IMR-90 (cell line): ENCODE measurements at regions not wholly inside any gene's neighbourhood (a gene's known extent, or its start where the extent isn't known, plus 50 kb on each side); places are given as distances from the start of the nearest gene placed in this dataset.

Source experiments
- ATAC-seq: fragments of 200-7000 bp; cut with Tn5 transposase; 2 replicates; pipeline ENCODE4 v1.9.1; 2020; ENCODE audit warnings: low read depth, mild to moderate bottlenecking, moderate library complexity
- BruUV-seq: library from RNA; stranded (reverse); fragments of 400-500 nt; replicated peaks from 2 replicates; lab custom pipeline; 2021; lab: Mats Ljungman, UMichigan
- CTCF ChIA-PET: fragments of 300-600 bp; formaldehyde crosslinking; extraction: SDS; loops from one replicate; lab custom pipeline; 2021; ENCODE audit warnings: antibody characterized with exemption; lab: Yijun Ruan, JAX
- POLR2A ChIA-PET: fragments of 300-600 bp; sonication (Branson Sonifier 250); formaldehyde crosslinking; loops from one replicate; lab custom pipeline; 2022; ENCODE audit warnings: antibody characterized with exemption; ENCODE audit not compliant: unreplicated experiment; lab: Charles Lee
- DNase-seq: peaks from one replicate; pipeline ENCODE4 v3.0.0; 2013
- H2AFZ ChIP-seq: replicated peaks from 2 replicates; pipeline ENCODE3; 2013; ENCODE audit warnings: low read length, mild to moderate bottlenecking; ENCODE audit not compliant: poor library complexity
- H2AK5ac ChIP-seq: 2 replicates; pipeline ENCODE4 v1.6.1; 2013; ENCODE audit warnings: low read depth, low read length, inconsistent platforms
- H2AK9ac ChIP-seq: replicated peaks from 2 replicates; pipeline ENCODE3; 2013; ENCODE audit warnings: mild to moderate bottlenecking, low read depth, low read length, moderate library complexity; ENCODE audit not compliant: poor library complexity
- H2BK120ac ChIP-seq: 2 replicates; pipeline ENCODE4 v1.6.1; 2013; ENCODE audit warnings: low read depth, low read length, inconsistent platforms
- H2BK15ac ChIP-seq: 3 replicates; pipeline ENCODE4 v1.6.1; 2013; ENCODE audit warnings: low read depth, low read length, inconsistent platforms
- H2BK20ac ChIP-seq: 2 replicates; pipeline ENCODE4 v1.6.1; 2013; ENCODE audit warnings: low read depth, mild to moderate bottlenecking, inconsistent platforms, low read length, moderate library complexity
- H2BK5ac ChIP-seq: 2 replicates; pipeline ENCODE4 v1.6.1; 2013; ENCODE audit warnings: mild to moderate bottlenecking, low read depth, low read length, inconsistent platforms; ENCODE audit not compliant: poor library complexity, severe bottlenecking
- H3K14ac ChIP-seq: replicated peaks from 2 replicates; pipeline ENCODE4 v1.6.1; 2013; ENCODE audit warnings: low read depth, low read length, inconsistent platforms
- H3K18ac ChIP-seq: 2 replicates; pipeline ENCODE4 v1.6.1; 2013; ENCODE audit warnings: low read depth, low read length, control low read depth
- H3K23ac ChIP-seq: 2 replicates; pipeline ENCODE4 v1.6.1; 2013; ENCODE audit warnings: low read depth, low read length, inconsistent platforms
- H3K27ac ChIP-seq: 2 replicates; pipeline ENCODE4 v1.5.1; 2013; ENCODE audit warnings: mild to moderate bottlenecking, control low read depth, low read length; ENCODE audit not compliant: insufficient read depth
- H3K27me3 ChIP-seq: 2 replicates; pipeline ENCODE4 v1.6.1; 2013; ENCODE audit warnings: low read length; ENCODE audit not compliant: control insufficient read depth, insufficient read depth
- H3K36me3 ChIP-seq: 2 replicates; pipeline ENCODE4 v1.6.1; 2013; ENCODE audit warnings: low read length, mixed read lengths; ENCODE audit not compliant: control insufficient read depth, insufficient read depth
- H3K4ac ChIP-seq: 2 replicates; pipeline ENCODE4 v1.6.1; 2013; ENCODE audit warnings: low read depth, low read length, inconsistent platforms
- H3K4me1 ChIP-seq: 2 replicates; pipeline ENCODE4 v1.6.1; 2013; ENCODE audit warnings: low read length, mixed read lengths; ENCODE audit not compliant: control insufficient read depth, insufficient read depth
- H3K4me2 ChIP-seq: 2 replicates; pipeline ENCODE4 v1.6.1; 2013; ENCODE audit warnings: low read depth, mild to moderate bottlenecking, control low read depth, low read length, moderate library complexity
- H3K4me3 ChIP-seq: 2 replicates; pipeline ENCODE4 v1.5.1; 2013; ENCODE audit warnings: low read depth, mild to moderate bottlenecking, control low read depth, low read length, moderate library complexity; ENCODE audit not compliant: insufficient read depth
- H3K56ac ChIP-seq: 2 replicates; pipeline ENCODE4 v1.6.1; 2013; ENCODE audit warnings: low read length, inconsistent platforms; ENCODE audit not compliant: insufficient read depth; ENCODE audit errors: extremely low read depth
- H3K79me1 ChIP-seq, 2 experiments: 2 replicates each; pipeline ENCODE4 v1.6.1; 2013; ENCODE audit warnings: low read length in 2 of 2, inconsistent platforms in 1 of 2, low read depth in 1 of 2
- H3K9ac ChIP-seq: 2 replicates; pipeline ENCODE4 v1.6.1; 2013; ENCODE audit warnings: low read depth, low read length, control low read depth
- H3K9me1 ChIP-seq: 2 replicates; pipeline ENCODE4 v1.6.1; 2013; ENCODE audit warnings: low read length, inconsistent platforms; ENCODE audit not compliant: insufficient read depth
- H3K9me3 ChIP-seq: 2 replicates; pipeline ENCODE4 v1.6.1; 2013; ENCODE audit warnings: low read length; ENCODE audit not compliant: control insufficient read depth, insufficient read depth
- H4K20me1 ChIP-seq: 2 replicates; pipeline ENCODE4 v1.6.1; 2013; ENCODE audit warnings: low read length, inconsistent platforms; ENCODE audit not compliant: insufficient read depth
- H4K5ac ChIP-seq: 2 replicates; pipeline ENCODE4 v1.6.1; 2013; ENCODE audit warnings: mild to moderate bottlenecking, low read depth, low read length, control low read depth
- H4K8ac ChIP-seq, 2 experiments: 2 replicates each; pipeline ENCODE4 v1.6.1; 2013; ENCODE audit warnings: low read depth in 2 of 2, low read length in 2 of 2, control low read depth in 1 of 2, inconsistent platforms in 1 of 2
- H4K91ac ChIP-seq: 2 replicates; pipeline ENCODE4 v1.6.1; 2013; ENCODE audit warnings: low read depth, low read length, inconsistent platforms; ENCODE audit not compliant: insufficient read depth
- BHLHE40 ChIP-seq: fragments of 150-350 bp; IDR thresholded peaks from 2 replicates; pipeline ENCODE4 v1.6.1; 2016; ENCODE audit warnings: mild to moderate bottlenecking, low read depth, low read length
- CEBPB ChIP-seq: IDR thresholded peaks from 2 replicates; pipeline ENCODE4 v1.6.1; 2012; ENCODE audit warnings: low read depth, low read length, improper control_type of control experiment
- CHD1 ChIP-seq: IDR thresholded peaks from 2 replicates; pipeline ENCODE4 v1.6.1; 2012; ENCODE audit warnings: low read depth, low read length, improper control_type of control experiment
- CTCF ChIP-seq: conservative IDR thresholded peaks from 2 replicates; pipeline ENCODE4 v1.5.1; 2012; ENCODE audit warnings: mild to moderate bottlenecking, low read depth, low read length, improper control_type of control experiment
- ELK1 ChIP-seq: fragments of 150-350 bp; IDR thresholded peaks from 2 replicates; pipeline ENCODE4 v1.6.1; 2016; ENCODE audit warnings: low read depth, mild to moderate bottlenecking, low read length, moderate library complexity, borderline replicate concordance
- FOS ChIP-seq: fragments of 150-350 bp; IDR thresholded peaks from 2 replicates; pipeline ENCODE4 v1.6.1; 2016; ENCODE audit warnings: low read depth, low read length
- MAFK ChIP-seq: IDR thresholded peaks from 2 replicates; pipeline ENCODE4 v1.6.1; 2012; ENCODE audit warnings: low read depth, low read length, improper control_type of control experiment
- MAZ ChIP-seq: IDR thresholded peaks from 2 replicates; pipeline ENCODE4 v1.6.1; 2012; ENCODE audit warnings: low read depth, mild to moderate bottlenecking, low read length, improper control_type of control experiment, moderate library complexity, borderline replicate concordance
- MXI1 ChIP-seq: IDR thresholded peaks from 2 replicates; pipeline ENCODE4 v1.6.1; 2012; ENCODE audit warnings: low read depth, mild to moderate bottlenecking, low read length, moderate library complexity, borderline replicate concordance
- NFE2L2 ChIP-seq: fragments of 150-350 bp; IDR thresholded peaks from 2 replicates; pipeline ENCODE4 v1.6.1; 2016; ENCODE audit warnings: low read depth, mild to moderate bottlenecking, low read length
- POLR2A ChIP-seq: IDR thresholded peaks from 2 replicates; pipeline ENCODE4 v1.6.1; 2012; ENCODE audit warnings: mild to moderate bottlenecking, low read depth, low read length
- RAD21 ChIP-seq: IDR thresholded peaks from 2 replicates; pipeline ENCODE4 v1.6.1; 2012; ENCODE audit warnings: low read length, improper control_type of control experiment
- RCOR1 ChIP-seq: IDR thresholded peaks from 2 replicates; pipeline ENCODE4 v1.6.1; 2012; ENCODE audit warnings: mild to moderate bottlenecking, low read length, improper control_type of control experiment; ENCODE audit not compliant: insufficient replicate concordance
- RFX5 ChIP-seq: IDR thresholded peaks from 2 replicates; pipeline ENCODE4 v1.8.0; 2012; ENCODE audit warnings: low read depth, mild to moderate bottlenecking, low read length, moderate library complexity
- SMC3 ChIP-seq: fragments of 150-350 bp; IDR thresholded peaks from 2 replicates; pipeline ENCODE4 v1.6.1; 2016; ENCODE audit warnings: low read depth, mild to moderate bottlenecking, antibody characterized with exemption, low read length, moderate library complexity
- USF2 ChIP-seq: fragments of 150-350 bp; IDR thresholded peaks from 2 replicates; pipeline ENCODE4 v1.6.1; 2017; ENCODE audit warnings: mild to moderate bottlenecking, antibody characterized with exemption, low read length, low read depth
- WGBS, 2 experiments: methylation state at CpG; one replicate each; pipeline versions ENCODE4 v1.1.5 to v1.1.7; 2013; ENCODE audit warnings: missing lambda C conversion rate in 2 of 2; ENCODE audit not compliant: insufficient read length in 1 of 2; ENCODE audit errors: extremely low coverage in 2 of 2; 5-methylcytosine and 5-hydroxymethylcytosine counted together
- dilution Hi-C: fragments of 300-500 bp; cut with HindIII; formaldehyde crosslinking; loops from one replicate; pipeline ENCODE4 v1.14.3; 2018; ENCODE audit warnings: low sequenced_read_pairs; ENCODE audit not compliant: unreplicated experiment
- in situ Hi-C: fragments of 300-500 bp; cut with MboI; formaldehyde crosslinking; loops from 3 replicates; pipeline ENCODE4 v1.14.3; 2019; ENCODE audit warnings: low sequenced_read_pairs, inconsistent platforms, mixed read lengths
- intact Hi-C: fragments of 100-400 bp; cut with micrococcal nuclease; formaldehyde crosslinking; loops from 2 replicates; pipeline ENCODE4 v1.10.0; 2022

GRCh38 chr4:94116842-94117241, 90.8 kb upstream of the SMARCAD1 start:
- Histone ChIP-seq H3K27ac (no peak overlapping the region), H2AK5ac (no peak overlapping the region), H3K4me3 (no peak overlapping the region), H3K9me3 (no peaks in the 10 kb centered on the region), H3K79me1 (no peaks in the 10 kb centered on the region), H4K5ac (no peak overlapping the region), H3K9me1 (no peaks in the 10 kb centered on the region), H3K4ac (no peak overlapping the region), H3K27me3 (no peaks in the 10 kb centered on the region), H4K8ac (no peak overlapping the region), H2BK15ac (no peak overlapping the region), H3K14ac (no peak overlapping the region), H3K56ac (no peak overlapping the region), H2AK9ac (no peak overlapping the region), H4K20me1 (no peaks in the 10 kb centered on the region), H3K18ac (no peak overlapping the region), H2BK20ac (no peak overlapping the region), H3K4me2 (no peak overlapping the region), H3K4me1 (no peaks in the 10 kb centered on the region), H2BK120ac (no peak overlapping the region), H4K91ac (no peak overlapping the region), H3K9ac (no peak overlapping the region), H2AFZ (no peak overlapping the region), H3K23ac (no peak overlapping the region), H2BK5ac (no peak overlapping the region), H3K36me3 (no peaks in the 10 kb centered on the region)
- ChIA-PET CTCF (no interaction called here), POLR2A (no interaction called here)
- ATAC-seq (no peak), DNase-seq (no peak)
- TF ChIP-seq MAFK (no peak), MAZ (no peak), FOS (no peak), CHD1 (no peak), USF2 (no peak), NFE2L2 (no peak), RFX5 (no peak), RAD21 (no peak), CTCF (no peak), MXI1 (no peak), SMC3 (no peak), CEBPB (no peak), ELK1 (no peak), RCOR1 (no peak), BHLHE40 (no peak), POLR2A (no peak)
- no TSS peak for BruUV-seq
- dilution Hi-C loops, result no loop called here
- intact Hi-C loops, result no loop called here
- in situ Hi-C loops, result no loop called here
- WGBS, 2 experiments, result no CpG with 5 or more reads among the region's 2 CpGs
